HEK293T (cell line): ENCODE measurements at regions not wholly inside any gene's neighbourhood (a gene's known extent, or its start where the extent isn't known, plus 50 kb on each side); places are given as distances from the start of the nearest gene placed in this dataset.

Experiments used
- ARNT ChIP-seq: fragments of 450-650 bp; IDR thresholded peaks from 2 replicates; pipeline ENCODE4 v1.6.1; 2017; ENCODE audit warnings: mild to moderate bottlenecking
- BHLHE40 ChIP-seq: fragments of 450-650 bp; IDR thresholded peaks from 2 replicates; pipeline ENCODE4 v1.6.1; 2016; ENCODE audit warnings: mild to moderate bottlenecking, moderate library complexity, borderline replicate concordance
- CTBP1 ChIP-seq: fragments of 450-650 bp; IDR thresholded peaks from 2 replicates; pipeline ENCODE4 v1.6.1; 2016; ENCODE audit warnings: borderline replicate concordance
- ELF4 ChIP-seq: fragments of 450-650 bp; IDR thresholded peaks from 2 replicates; pipeline ENCODE4 v1.6.1; 2017; ENCODE audit warnings: antibody characterized with exemption
- FOXA1 ChIP-seq: fragments of 450-650 bp; IDR thresholded peaks from 2 replicates; pipeline ENCODE4 v1.6.1; 2016; ENCODE audit warnings: mild to moderate bottlenecking
- FOXK2 ChIP-seq: fragments of 450-650 bp; IDR thresholded peaks from 2 replicates; pipeline ENCODE4 v1.6.1; 2016; ENCODE audit warnings: mild to moderate bottlenecking
- LEF1 ChIP-seq: fragments of 450-650 bp; IDR thresholded peaks from 2 replicates; pipeline ENCODE4 v1.6.1; 2017; ENCODE audit warnings: mild to moderate bottlenecking, borderline replicate concordance
- NFRKB ChIP-seq: fragments of 450-650 bp; IDR thresholded peaks from 2 replicates; pipeline ENCODE4 v1.6.1; 2016; ENCODE audit warnings: mild to moderate bottlenecking, moderate library complexity
- PKNOX1 ChIP-seq: fragments of 450-650 bp; IDR thresholded peaks from 2 replicates; pipeline ENCODE4 v1.6.1; 2016
- SP1 ChIP-seq: fragments of 450-650 bp; IDR thresholded peaks from 2 replicates; pipeline ENCODE4 v1.6.1; 2017
- TARDBP ChIP-seq: fragments of 450-650 bp; IDR thresholded peaks from 2 replicates; pipeline ENCODE4 v1.6.1; 2016
- ZNF384 ChIP-seq: fragments of 450-650 bp; IDR thresholded peaks from 2 replicates; pipeline ENCODE4 v1.6.1; 2016

DNA sequence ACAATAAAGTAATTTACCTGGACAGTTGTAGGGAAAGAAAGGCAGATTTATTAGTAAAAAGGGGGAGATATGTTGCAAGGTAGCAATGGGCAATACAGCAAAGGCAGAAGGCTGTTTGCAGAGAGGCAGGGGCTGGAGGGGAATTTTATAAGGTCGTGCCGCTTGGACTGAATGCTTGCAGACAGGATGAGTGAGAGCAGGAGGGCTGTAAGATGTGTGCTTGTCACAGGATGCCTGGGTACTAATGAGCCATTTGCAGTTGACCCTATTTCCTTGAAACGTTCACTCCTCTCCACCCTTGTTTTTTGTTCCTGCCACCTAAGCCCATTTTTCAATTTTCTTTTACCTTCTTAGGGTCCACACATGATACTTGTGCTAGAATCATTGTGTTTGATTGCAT, 214.7 kb downstream of the TRAM1L1 start:
- TF ChIP-seq BHLHE40 (no peak), FOXA1 (no peak), PKNOX1 (no peak), CTBP1 (no peak), ARNT (no peak), SP1 (no peak), TARDBP (no peak), ZNF384 (no peak), FOXK2 (no peak), NFRKB (no peak), LEF1 (no peak), ELF4 (no peak)
